HL-60 (cell line): ENCODE measurements at regions not wholly inside any gene's neighbourhood (a gene's known extent, or its start where the extent isn't known, plus 50 kb on each side); places are given as distances from the start of the nearest gene placed in this dataset.

ENCODE experiments used
- CTCF ChIP-seq: IDR thresholded peaks from one replicate; pipeline ENCODE4 v1.5.1; 2011; ENCODE audit warnings: low read length, control low read depth, inconsistent platforms; ENCODE audit not compliant: insufficient read depth
- POLR2AphosphoS5 ChIP-seq: IDR thresholded peaks from 2 replicates; pipeline ENCODE4 v1.6.1; 2012; ENCODE audit warnings: low read depth
- REST ChIP-seq: IDR thresholded peaks from 2 replicates; pipeline ENCODE4 v1.6.1; 2012; ENCODE audit warnings: low read depth; ENCODE audit not compliant: insufficient replicate concordance
- SPI1 ChIP-seq: IDR thresholded peaks from 2 replicates; pipeline ENCODE4 v1.6.1; 2012; ENCODE audit warnings: low read depth, mild to moderate bottlenecking, borderline replicate concordance

- TF ChIP-seq CTCF, result no peak
- TF ChIP-seq POLR2AphosphoS5, result no peak
- TF ChIP-seq SPI1, result no peak
- no peak for TF ChIP-seq REST
Measured at GRCh38 chr21:17427157-17427556, 85.7 kb upstream of the CXADR start.
